ENCODE measurements at regions not wholly inside any gene's neighbourhood (a gene's known extent, or its start where the extent isn't known, plus 50 kb on each side); places are given as distances from the start of the nearest gene placed in this dataset.

DNA sequence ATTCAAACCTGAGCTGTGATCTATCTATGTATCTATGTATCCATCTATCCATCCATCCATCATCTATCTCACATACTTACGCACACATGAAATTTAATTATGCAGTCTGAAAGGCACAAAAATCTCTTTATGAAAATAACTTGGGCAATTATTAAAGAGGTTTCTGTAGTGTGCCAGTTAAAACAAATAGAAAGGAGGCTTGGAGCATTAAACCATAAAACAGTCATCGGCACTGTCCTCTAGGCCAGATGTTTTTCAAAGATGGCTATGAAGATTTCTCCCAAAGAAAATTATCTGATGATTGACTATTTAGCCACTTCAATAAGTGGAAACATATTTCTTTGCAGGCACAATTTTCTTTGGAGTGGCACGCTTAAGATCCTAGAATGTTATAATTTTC is 392.5 kb upstream of the RPS23 start:
- DNase-seq = no peak
- H3K4me3 ChIP-seq (ENCODE audit: low read depth, low read length) = no peak overlapping the region
- no peaks in the 10 kb centered on the region; the same call in 1 of the 2 replicates for H3K9me3 ChIP-seq
- no peaks in the 10 kb centered on the region for H3K27me3 ChIP-seq
- TF ChIP-seq, protein P1, sequence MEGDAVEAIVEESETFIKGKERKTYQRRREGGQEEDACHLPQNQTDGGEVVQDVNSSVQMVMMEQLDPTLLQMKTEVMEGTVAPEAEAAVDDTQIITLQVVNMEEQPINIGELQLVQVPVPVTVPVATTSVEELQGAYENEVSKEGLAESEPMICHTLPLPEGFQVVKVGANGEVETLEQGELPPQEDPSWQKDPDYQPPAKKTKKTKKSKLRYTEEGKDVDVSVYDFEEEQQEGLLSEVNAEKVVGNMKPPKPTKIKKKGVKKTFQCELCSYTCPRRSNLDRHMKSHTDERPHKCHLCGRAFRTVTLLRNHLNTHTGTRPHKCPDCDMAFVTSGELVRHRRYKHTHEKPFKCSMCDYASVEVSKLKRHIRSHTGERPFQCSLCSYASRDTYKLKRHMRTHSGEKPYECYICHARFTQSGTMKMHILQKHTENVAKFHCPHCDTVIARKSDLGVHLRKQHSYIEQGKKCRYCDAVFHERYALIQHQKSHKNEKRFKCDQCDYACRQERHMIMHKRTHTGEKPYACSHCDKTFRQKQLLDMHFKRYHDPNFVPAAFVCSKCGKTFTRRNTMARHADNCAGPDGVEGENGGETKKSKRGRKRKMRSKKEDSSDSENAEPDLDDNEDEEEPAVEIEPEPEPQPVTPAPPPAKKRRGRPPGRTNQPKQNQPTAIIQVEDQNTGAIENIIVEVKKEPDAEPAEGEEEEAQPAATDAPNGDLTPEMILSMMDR (IDR thresholded peaks at IDR 0.05; ENCODE audit: low read depth, low read length) = no peak
- H3K4me1 ChIP-seq = peaks cover 4% of the 10 kb centered on the region
- H3K36me3 ChIP-seq = no peaks in the 10 kb centered on the region

DNA sequence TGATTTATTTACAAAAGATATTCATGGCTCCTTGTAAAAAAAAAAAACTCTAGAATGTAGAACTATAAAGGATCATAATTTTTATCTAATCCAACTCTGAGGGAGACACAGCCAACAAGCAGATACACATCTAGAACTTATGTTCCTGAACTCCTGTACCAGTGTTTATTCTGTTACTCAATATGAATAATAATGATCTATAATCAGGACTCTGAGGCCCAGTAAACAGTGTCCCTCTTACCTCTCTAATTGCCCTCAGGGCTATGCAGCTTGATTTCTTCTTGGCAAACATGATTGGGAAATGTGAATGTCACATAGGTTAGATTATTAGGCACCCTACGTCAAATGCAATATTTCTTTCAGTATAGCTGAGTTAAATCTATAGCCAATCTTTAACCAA is 391.6 kb upstream of the RPS23 start:
- TF ChIP-seq, protein P1 (IDR thresholded peaks at IDR 0.05; ENCODE audit: low read depth, low read length) = no peak
- Histone ChIP-seq H3K4me1 (peaks cover 4% of the 10 kb centered on the region), H3K36me3 (no peaks in the 10 kb centered on the region), H3K9me3 (no peaks in the 10 kb centered on the region; the same call in 1 of the 2 replicates), H3K4me3 (ENCODE audit: low read depth, low read length) (no peak overlapping the region), H3K27me3 (no peaks in the 10 kb centered on the region)
- no peak for DNase-seq

DNA sequence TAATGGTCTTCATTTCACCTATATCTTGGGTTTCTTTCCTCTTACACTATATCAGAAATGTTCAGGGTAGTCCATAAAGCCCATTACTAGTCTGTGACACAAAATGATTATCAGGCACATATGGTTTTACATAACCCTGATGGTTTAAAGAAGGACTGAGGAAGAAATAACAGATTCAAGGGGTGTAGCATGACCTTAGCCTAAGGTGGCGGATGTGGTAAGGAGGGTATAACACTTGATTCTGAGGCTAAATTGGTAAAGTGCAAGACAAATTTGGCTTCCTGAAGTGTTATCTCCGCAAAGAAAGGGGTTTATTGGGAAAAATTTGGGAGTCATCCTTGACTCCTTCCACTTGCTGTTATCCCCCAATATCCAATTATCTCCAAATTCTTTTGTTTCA is 388.2 kb upstream of the RPS23 start:
- peaks cover 2% of the 10 kb centered on the region; the same call in 1 of the 2 replicates for H3K4me1 ChIP-seq
- H3K4me3 ChIP-seq (ENCODE audit: low read depth, low read length) = no peak overlapping the region
- H3K27me3 ChIP-seq = no peaks in the 10 kb centered on the region
- TF ChIP-seq, protein P1 (IDR thresholded peaks at IDR 0.05; ENCODE audit: low read depth, low read length) = no peak
- H3K9me3 ChIP-seq = no peaks in the 10 kb centered on the region
- H3K36me3 ChIP-seq = no peaks in the 10 kb centered on the region
- DNase-seq = no peak

DNA sequence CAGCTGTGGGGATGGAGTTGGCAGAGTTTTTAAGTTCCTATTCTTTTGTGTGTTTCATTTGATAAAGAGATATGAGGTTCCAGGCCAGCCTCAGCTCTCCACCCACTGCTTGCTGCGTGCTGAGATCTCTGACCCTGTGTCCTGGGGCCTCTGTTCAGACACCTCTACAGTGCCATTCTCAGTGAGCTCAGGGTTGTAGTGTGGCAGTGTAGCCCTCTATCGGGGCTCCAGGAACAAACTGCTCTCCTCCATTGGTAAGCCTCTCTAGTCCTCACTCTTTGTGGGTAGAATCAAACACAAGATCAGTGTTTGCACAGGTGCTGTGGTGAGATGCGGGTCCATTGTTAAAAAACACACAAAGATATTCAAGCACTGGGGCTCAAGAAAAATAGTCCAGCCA is 386.6 kb upstream of the RPS23 start:
- no peaks in the 10 kb centered on the region for H3K9me3 ChIP-seq
- H3K4me1 ChIP-seq = peaks cover 2% of the 10 kb centered on the region; the same call in 1 of the 2 replicates
- no peaks in the 10 kb centered on the region for H3K27me3 ChIP-seq
- DNase-seq = no peak
- TF ChIP-seq, protein P1 (IDR thresholded peaks at IDR 0.05; ENCODE audit: low read depth, low read length) = no peak
- no peaks in the 10 kb centered on the region for H3K36me3 ChIP-seq
- no peak overlapping the region for H3K4me3 ChIP-seq (ENCODE audit: low read depth, low read length)

DNA sequence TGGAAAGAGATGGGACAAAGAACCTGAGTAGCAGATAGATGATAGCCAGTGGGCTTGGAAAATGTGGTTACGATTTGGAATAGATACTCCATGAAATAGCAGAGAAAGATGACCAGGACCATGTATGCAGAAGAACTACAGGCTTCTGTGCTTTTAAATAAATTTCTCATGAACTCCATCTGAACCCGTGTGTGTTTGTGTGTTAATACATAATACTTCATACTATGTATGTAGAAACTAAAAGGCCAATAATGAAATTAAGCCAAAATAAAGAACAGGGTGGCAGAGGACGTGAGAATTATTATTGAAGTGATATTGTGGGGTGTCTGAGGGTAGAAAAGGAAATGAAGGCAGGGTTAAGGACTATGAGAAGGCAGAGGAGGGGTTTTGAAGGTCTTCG is 385.1 kb upstream of the RPS23 start:
- Histone ChIP-seq H3K4me3 (ENCODE audit: low read depth, low read length) (no peak overlapping the region), H3K27me3 (no peaks in the 10 kb centered on the region), H3K4me1 (no peaks in the 10 kb centered on the region), H3K36me3 (no peaks in the 10 kb centered on the region), H3K9me3 (no peaks in the 10 kb centered on the region)
- TF ChIP-seq, protein P1 (IDR thresholded peaks at IDR 0.05; ENCODE audit: low read depth, low read length) = no peak
- DNase-seq = no peak

DNA sequence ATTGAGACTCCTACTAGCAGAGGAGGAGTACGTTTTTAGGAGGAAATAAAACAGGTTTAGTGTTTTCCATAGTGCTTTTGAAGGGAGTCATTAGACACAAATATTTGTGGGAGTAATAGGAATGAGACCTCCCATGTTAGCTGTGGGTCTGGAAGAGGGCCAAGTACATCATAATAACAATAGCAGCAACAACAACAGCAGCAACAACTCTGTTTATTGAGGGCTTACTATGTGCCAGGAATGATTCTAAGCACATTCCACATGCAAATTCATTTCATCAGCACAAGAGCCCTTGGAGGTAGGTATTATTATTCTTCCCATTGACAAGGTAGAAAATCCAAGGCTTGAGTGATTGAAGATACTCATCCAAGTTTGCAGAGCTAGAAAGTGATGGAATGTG is 384.2 kb upstream of the RPS23 start:
- no peak overlapping the region for H3K4me3 ChIP-seq (ENCODE audit: low read depth, low read length)
- no peaks in the 10 kb centered on the region for H3K4me1 ChIP-seq
- DNase-seq = no peak
- TF ChIP-seq, protein P1 (IDR thresholded peaks at IDR 0.05; ENCODE audit: low read depth, low read length) = no peak
- H3K27me3 ChIP-seq = no peaks in the 10 kb centered on the region
- H3K9me3 ChIP-seq = no peaks in the 10 kb centered on the region
- H3K36me3 ChIP-seq = no peaks in the 10 kb centered on the region

All from BE2C (cell line).